Fibroblast of upper back skin (primary cell): ENCODE measurements at regions not wholly inside any gene's neighbourhood (a gene's known extent, or its start where the extent isn't known, plus 50 kb on each side); places are given as distances from the start of the nearest gene placed in this dataset.
"Not testable (repeated sequence)": the region's sequence is repeated elsewhere in the genome, so short reads cannot be mapped to it uniquely, and the experiment has no call there.

ENCODE experiments used
- DNase-seq: peaks from one replicate; pipeline ENCODE4 v3.0.0-alpha.2; 2013

- no peak for DNase-seq
Observed at GRCh38 chr21:22311741-22312462, 1313.7 kb downstream of the NCAM2 start.

GRCh38 chr21:22314963-22315362 is 1316.8 kb downstream of the NCAM2 start:
- no peak for DNase-seq

GRCh38 chr21:22319435-22319834 is 1321.2 kb downstream of the NCAM2 start:
- no peak for DNase-seq

DNA sequence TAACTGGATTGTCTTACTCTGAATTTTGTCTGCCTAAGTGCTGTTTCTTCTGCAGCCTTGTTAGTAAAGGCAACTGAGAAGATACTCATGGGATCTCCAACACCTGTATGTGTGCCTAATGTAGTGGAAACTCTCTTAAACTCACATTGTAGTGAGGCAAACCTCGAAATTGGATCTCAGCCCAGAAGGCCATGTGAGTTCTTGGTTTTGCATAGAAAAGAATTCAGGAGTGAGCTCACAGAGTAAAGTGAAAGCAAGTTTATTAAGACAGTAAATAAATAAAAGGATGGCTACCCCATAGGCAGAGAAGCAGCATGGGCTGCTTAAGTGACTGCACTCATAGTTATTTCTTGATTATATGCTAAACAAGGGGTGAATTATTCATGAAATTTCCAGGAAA is 1344.7 kb downstream of the NCAM2 start:
- no peak for DNase-seq

DNA sequence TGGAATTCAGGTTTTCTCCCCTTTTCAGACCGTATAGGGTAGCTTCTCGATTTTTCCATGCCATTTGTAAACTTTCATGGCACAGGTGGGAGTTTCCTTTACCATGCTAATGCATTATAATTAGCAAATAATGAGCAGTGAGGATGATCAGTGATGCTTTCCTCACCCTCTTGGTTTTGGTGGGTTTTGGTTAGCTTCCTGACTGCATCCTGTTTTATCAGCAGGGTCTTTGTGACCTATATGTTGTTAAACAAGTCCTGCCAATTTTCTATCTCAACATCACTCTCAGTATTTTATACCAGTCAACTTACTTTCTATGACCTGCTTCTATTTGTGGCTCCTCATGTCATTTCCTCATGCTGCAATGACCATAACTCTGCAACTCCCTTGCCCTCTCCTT is 1345.1 kb downstream of the NCAM2 start:
- DNase-seq = no peak

GRCh38 chr21:22343721-22344120 is 1345.5 kb downstream of the NCAM2 start:
- no peak for DNase-seq

GRCh38 chr21:22345624-22346023 is 1347.4 kb downstream of the NCAM2 start:
- no peak for DNase-seq

DNA sequence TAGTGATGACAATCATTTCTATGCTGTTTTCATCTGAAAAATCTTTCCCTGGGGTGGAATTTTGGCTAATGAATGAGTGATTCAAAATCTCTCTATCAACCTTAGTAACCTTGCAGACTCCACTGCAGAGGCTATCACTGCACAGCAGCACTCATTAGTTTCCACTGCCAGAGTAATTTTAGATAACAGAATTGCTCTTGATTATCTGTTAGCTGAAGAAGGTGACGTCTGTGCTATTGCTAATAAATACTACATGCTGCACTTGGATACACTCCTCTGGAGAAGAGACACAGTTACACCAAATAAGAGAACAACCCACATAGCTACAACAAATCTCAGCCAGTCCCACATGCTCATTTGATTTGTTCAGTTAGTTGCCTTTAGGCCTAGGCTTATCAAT is 1348.4 kb downstream of the NCAM2 start:
- no peak for DNase-seq

GRCh38 chr21:22351076-22351475 is 1352.9 kb downstream of the NCAM2 start:
- no peak for DNase-seq

GRCh38 chr21:22352088-22352487 is 1353.9 kb downstream of the NCAM2 start:
- DNase-seq = no peak

DNA sequence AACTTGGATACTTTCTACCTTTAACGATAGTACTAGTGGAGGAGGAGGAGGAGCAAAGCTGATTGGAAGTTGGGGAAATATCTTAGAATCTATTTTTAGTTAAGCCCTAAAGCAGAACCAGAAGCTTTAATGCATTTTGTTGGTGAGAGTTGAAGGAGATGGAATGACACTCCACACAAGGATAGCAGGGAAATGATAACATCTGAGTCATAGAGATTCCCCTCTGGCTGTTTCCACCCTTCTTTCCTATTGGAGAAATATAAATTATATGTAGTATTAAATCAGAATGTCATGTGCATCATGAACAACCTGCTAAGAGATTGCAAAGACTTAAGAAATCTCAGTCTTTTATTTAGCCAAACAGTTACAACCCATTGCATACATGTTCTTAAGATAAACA is 1357.7 kb downstream of the NCAM2 start:
- no peak for DNase-seq

DNA sequence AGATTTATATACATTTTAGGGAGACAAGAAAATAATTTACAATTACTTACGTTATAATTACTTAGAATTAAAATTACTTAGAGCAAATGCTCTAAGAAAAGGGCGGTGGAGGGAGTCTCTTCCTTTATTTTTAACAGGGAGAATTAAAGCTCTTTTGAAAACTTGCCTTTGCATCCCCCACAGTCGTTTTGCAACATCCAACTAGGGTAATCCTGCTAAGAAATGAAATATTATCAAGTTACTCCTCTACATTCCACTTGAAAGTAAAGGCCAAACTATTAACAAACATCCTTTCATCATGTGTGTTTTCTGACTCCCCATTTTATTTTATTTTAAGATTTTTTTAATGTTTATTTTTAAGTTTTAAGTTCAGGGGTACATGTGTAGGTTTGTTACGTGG is 1358.5 kb downstream of the NCAM2 start:
- DNase-seq = no peak

DNA sequence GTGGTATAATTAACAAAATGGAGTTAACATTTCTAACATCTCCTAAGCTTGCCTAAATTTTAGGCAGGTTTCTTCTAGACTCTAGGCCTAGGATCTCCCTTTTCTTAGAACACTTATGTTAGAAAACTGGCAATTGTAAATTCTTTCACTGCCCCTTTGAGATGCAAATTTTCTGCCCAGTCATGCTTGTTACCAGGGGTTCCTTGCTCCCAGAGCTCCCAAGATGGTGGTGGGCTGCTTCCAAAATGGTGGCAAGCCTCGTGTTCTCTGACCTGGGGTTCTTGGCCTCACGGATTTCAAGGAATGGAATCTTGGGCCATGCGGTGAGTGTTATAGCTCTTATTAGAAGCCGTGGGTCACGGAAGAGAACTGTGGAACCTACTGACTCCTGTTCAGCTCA is 1361.4 kb downstream of the NCAM2 start:
- DNase-seq = not testable (repeated sequence)

- DNase-seq = no peak
Observed at GRCh38 chr21:22363504-22363903, 1365.3 kb downstream of the NCAM2 start.

- DNase-seq = no peak
Observed at GRCh38 chr21:22364163-22364562, 1366.0 kb downstream of the NCAM2 start.

DNA sequence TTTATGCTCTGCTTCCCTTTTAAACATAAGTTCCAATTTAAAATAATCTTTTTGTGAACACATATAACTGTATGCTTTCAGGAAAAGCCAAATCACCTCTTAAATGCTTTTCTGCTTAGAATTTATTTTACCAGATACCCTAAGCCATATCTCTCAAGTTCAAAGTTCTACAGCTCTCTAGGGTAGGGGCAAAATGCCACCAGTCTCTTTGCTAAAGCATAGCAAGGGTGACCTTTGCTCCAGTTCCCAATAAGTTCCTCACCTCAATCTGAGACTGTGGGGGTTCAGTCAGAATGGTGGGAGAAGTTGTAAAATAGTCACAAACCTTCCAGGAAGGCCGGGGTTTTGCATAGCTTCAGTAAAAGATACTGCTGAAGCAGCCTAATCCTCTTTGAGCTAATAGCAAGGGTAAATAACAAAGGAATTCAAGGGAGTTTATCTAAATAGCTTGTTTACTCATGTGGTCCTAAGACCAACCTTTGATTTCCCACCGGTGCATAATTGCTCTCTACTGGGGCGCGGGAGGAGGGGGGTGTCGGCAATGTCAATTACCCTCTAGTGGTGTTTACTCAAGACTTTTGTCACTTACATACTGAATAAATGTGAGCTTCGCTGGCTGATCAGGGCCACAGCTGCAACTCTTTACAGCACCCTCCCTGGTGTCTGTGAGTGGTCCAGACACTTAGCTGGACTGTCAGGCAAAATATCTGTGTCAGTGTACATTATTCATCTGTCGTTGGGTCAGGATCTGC is 1376.2 kb downstream of the NCAM2 start:
- DNase-seq = no peak

GRCh38 chr21:22377795-22378194 is 1379.6 kb downstream of the NCAM2 start:
- DNase-seq = not testable (repeated sequence)

DNA sequence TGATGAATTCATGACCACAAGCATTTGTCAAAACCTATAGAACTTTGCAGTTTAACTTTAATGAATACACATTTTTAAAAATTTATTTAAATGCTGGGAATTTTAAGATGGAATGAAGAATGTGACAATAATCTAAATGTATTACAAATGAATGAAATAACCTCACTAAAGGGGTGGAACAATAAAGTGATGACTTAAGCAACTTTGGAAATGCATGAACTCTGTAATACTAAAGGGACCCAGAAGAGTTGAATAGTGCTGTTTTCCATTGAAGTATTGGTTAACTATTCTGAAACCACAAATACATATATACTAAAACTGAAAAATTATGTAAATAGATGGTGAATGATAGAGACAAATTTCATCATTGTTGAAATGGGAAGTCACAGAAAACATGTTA is 1395.1 kb downstream of the NCAM2 start:
- DNase-seq = no peak

DNA sequence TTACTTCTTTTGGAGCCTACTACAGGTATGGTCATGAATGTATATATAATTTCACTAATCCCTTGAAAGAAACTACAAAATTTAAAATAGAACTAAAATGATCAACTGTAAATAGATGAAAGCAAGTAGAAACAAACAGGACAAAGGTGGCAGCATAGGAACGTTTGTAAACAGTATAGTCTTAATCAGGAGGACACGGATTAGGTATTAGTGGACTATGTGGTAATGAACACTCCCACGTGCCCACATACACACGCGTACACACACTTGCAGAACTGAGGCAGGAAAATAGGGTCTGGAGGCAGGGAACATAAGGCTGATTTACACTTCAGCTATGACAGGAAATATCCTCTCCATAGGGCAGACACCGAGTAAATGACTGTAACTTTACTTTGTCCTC is 1397.8 kb downstream of the NCAM2 start:
- DNase-seq = no peak

GRCh38 chr21:22399681-22400514 is 1401.7 kb downstream of the NCAM2 start:
- DNase-seq = no peak

- no peak for DNase-seq
Observed at GRCh38 chr21:22409571-22409970, 1411.4 kb downstream of the NCAM2 start.

DNA sequence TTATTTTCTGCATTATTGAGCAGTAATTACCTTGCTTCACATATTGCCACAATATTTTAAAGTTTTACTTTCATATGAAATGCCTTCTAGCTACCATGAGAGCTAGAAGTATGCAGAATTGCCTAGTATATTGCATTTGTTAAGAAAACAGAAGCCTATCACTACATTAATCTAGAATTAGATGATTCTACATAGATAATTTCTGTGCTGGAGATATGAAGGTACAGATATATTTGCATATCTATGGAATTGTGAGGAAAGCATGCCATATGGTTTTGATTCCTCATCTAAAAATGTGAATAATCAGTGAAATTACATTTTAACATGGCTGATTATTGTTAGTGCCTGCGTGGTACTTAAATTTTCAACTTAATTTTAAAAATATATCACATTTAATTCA is 1418.3 kb downstream of the NCAM2 start:
- no peak for DNase-seq

- DNase-seq = no peak
Observed at GRCh38 chr21:22421416-22422180, 1423.4 kb downstream of the NCAM2 start.
